Astrocyte (in vitro differentiated cells and primary cell): ENCODE measurements at regions not wholly inside any gene's neighbourhood (a gene's known extent, or its start where the extent isn't known, plus 50 kb on each side); places are given as distances from the start of the nearest gene placed in this dataset.

Experiments
- DNase-seq: peaks from one replicate; pipeline ENCODE4 v3.0.0-alpha.2; 2010; ENCODE audit warnings: low read depth
- FAIRE-seq: peaks from 2 replicates; lab custom pipeline; 2011; peaks lifted over from hg19 to GRCh38; lab: Jason Lieb, UNC
- H2AFZ ChIP-seq: 2 replicates; pipeline ENCODE4 v1.6.0; 2012; ENCODE audit warnings: low read depth, low read length, inconsistent platforms
- H3K27ac ChIP-seq: 2 replicates; pipeline ENCODE4 v1.5.1; 2011; ENCODE audit warnings: low read depth, low read length, inconsistent platforms
- H3K27me3 ChIP-seq: 2 replicates; pipeline ENCODE4 v1.6.0; 2011; ENCODE audit warnings: low read length, inconsistent platforms; ENCODE audit not compliant: insufficient read depth
- H3K36me3 ChIP-seq: 2 replicates; pipeline ENCODE4 v1.5.1; 2011; ENCODE audit warnings: low read length, inconsistent platforms; ENCODE audit not compliant: insufficient read depth
- H3K4me1 ChIP-seq: 2 replicates; pipeline ENCODE4 v1.5.1; 2011; ENCODE audit warnings: low read length, inconsistent platforms; ENCODE audit not compliant: insufficient read depth
- H3K4me2 ChIP-seq: 2 replicates; pipeline ENCODE4 v1.6.0; 2012; ENCODE audit warnings: low read length, inconsistent platforms
- H3K4me3 ChIP-seq: 2 replicates; pipeline ENCODE4 v1.5.1; 2011; ENCODE audit warnings: low read depth, mild to moderate bottlenecking, low read length, inconsistent platforms; ENCODE audit not compliant: insufficient read depth
- H3K79me2 ChIP-seq: 2 replicates; pipeline ENCODE4 v1.6.0; 2012; ENCODE audit warnings: mild to moderate bottlenecking, low read length, inconsistent platforms; ENCODE audit not compliant: insufficient read depth
- H3K9ac ChIP-seq: 2 replicates; pipeline ENCODE4 v1.6.0; 2012; ENCODE audit warnings: mild to moderate bottlenecking, low read length, inconsistent platforms
- H3K9me3 ChIP-seq: 2 replicates; pipeline ENCODE4 v1.5.1; 2012; ENCODE audit warnings: low read depth, mild to moderate bottlenecking, low read length, inconsistent platforms; ENCODE audit not compliant: insufficient read depth
- H4K20me1 ChIP-seq: 2 replicates; pipeline ENCODE4 v1.6.0; 2012; ENCODE audit warnings: low read length, inconsistent platforms; ENCODE audit not compliant: insufficient read depth
- H3K27ac Mint-ChIP-seq: one replicate; pipeline ENCODE4 v1.8.0; 2021; ENCODE audit warnings: mild to moderate bottlenecking, mixed read lengths; ENCODE audit not compliant: unreplicated experiment
- H3K27me3 Mint-ChIP-seq: one replicate; pipeline ENCODE4 v1.8.0; 2021; ENCODE audit warnings: low read depth, mixed read lengths; ENCODE audit not compliant: unreplicated experiment
- H3K36me3 Mint-ChIP-seq: one replicate; pipeline ENCODE4 v1.8.0; 2021; ENCODE audit warnings: low read depth, mixed read lengths; ENCODE audit not compliant: unreplicated experiment
- H3K4me1 Mint-ChIP-seq: one replicate; pipeline ENCODE4 v1.8.0; 2021; ENCODE audit warnings: low read depth, mixed read lengths; ENCODE audit not compliant: unreplicated experiment
- H3K4me3 Mint-ChIP-seq: one replicate; pipeline ENCODE4 v1.8.0; 2021; ENCODE audit warnings: mild to moderate bottlenecking, moderate library complexity, mixed read lengths; ENCODE audit not compliant: unreplicated experiment
- H3K9me3 Mint-ChIP-seq: one replicate; pipeline ENCODE4 v1.8.0; 2021; ENCODE audit warnings: mild to moderate bottlenecking, mixed read lengths; ENCODE audit not compliant: unreplicated experiment
- EZH2 ChIP-seq: IDR thresholded peaks from 2 replicates; pipeline ENCODE4 v1.6.1; 2012; ENCODE audit warnings: mild to moderate bottlenecking, low read length, inconsistent platforms; ENCODE audit not compliant: insufficient read depth
- TF ChIP-seq, protein P1 (sequence below): IDR thresholded peaks from 2 replicates; pipeline ENCODE4 v1.5.1; 2011; ENCODE audit warnings: low read depth, mild to moderate bottlenecking, inconsistent platforms, low read length, moderate library complexity; ENCODE audit not compliant: insufficient read depth

DNA sequence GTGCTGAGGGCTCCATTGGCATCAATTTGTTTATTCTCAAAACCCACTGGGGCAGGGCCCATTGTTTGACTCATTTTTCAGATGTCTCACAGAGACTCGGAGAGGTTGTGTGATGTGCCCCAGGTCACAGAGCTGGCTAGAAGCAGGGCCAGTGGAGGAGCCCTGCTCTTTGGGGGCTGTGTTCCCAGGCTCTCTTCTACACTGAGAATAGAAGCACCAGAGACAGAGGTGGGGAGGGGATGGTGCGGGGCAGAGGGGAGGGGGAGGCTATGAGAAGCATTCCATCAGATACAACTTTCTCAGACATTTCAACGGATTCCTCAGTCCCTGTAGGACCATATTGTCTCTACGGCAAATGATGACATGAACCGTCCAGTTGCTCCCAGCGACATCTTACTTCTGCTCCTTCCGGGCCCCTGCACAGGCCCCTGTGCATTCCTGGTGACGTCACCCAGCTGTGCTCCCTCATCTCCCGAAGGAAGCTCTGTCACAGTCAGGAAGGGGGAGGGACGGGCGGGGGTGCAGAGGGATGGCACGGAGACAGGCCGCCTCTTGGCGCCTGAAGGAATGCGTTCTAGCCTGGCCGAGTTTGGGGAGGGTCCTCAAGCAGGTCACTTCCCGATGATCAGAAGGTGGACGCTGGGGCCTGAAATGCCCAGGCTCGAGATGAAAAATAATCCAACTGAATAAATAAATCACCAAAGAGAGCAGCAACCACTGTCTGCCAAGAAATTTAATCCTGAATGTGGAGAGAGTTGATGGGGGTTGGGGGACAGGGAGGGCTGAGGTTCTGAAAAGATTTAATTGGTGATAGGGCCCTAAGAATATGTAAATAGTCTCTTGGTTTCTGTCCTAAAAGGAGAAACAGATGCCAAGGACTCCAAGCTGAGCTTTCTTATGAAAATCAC, 114.1 kb downstream of the NOG start:
- Histone ChIP-seq H3K9me3 (no peaks in the 10 kb centered on the region), H3K27ac (no peak overlapping the region), H4K20me1 (no peaks in the 10 kb centered on the region), H3K4me1 (peaks cover 3% of the 10 kb centered on the region), H3K36me3 (no peaks in the 10 kb centered on the region), H3K4me3 (no peak overlapping the region), H3K9ac (no peak overlapping the region), H2AFZ (no peak overlapping the region), H3K79me2 (no peaks in the 10 kb centered on the region), H3K27me3 (no peaks in the 10 kb centered on the region), H3K4me2 (peak overlapping the region; percentile 38)
- Mint-ChIP-seq H3K4me1 (peaks cover 29% of the 10 kb centered on the region), H3K36me3 (no peaks in the 10 kb centered on the region), H3K27me3 (no peaks in the 10 kb centered on the region), H3K9me3 (peaks cover 2% of the 10 kb centered on the region), H3K4me3 (no peak overlapping the region), H3K27ac (peak overlapping the region; percentile 90)
- FAIRE-seq (no peak), DNase-seq (peak; percentile 43)
- TF ChIP-seq, protein P1, sequence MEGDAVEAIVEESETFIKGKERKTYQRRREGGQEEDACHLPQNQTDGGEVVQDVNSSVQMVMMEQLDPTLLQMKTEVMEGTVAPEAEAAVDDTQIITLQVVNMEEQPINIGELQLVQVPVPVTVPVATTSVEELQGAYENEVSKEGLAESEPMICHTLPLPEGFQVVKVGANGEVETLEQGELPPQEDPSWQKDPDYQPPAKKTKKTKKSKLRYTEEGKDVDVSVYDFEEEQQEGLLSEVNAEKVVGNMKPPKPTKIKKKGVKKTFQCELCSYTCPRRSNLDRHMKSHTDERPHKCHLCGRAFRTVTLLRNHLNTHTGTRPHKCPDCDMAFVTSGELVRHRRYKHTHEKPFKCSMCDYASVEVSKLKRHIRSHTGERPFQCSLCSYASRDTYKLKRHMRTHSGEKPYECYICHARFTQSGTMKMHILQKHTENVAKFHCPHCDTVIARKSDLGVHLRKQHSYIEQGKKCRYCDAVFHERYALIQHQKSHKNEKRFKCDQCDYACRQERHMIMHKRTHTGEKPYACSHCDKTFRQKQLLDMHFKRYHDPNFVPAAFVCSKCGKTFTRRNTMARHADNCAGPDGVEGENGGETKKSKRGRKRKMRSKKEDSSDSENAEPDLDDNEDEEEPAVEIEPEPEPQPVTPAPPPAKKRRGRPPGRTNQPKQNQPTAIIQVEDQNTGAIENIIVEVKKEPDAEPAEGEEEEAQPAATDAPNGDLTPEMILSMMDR: no peak
- TF ChIP-seq EZH2: no peak

GRCh38 chr17:56708220-56708558, 114.7 kb downstream of the NOG start:
- Histone ChIP-seq H2AFZ (no peak overlapping the region), H3K4me1 (peaks cover 3% of the 10 kb centered on the region), H3K4me3 (no peak overlapping the region), H3K9ac (no peak overlapping the region), H3K27me3 (no peaks in the 10 kb centered on the region), H3K4me2 (peak overlapping the region; percentile 38), H3K27ac (no peak overlapping the region), H3K36me3 (no peaks in the 10 kb centered on the region), H3K79me2 (no peaks in the 10 kb centered on the region), H4K20me1 (no peaks in the 10 kb centered on the region), H3K9me3 (no peaks in the 10 kb centered on the region)
- Mint-ChIP-seq H3K27ac (peak overlapping the region; percentile 75), H3K9me3 (peaks cover 2% of the 10 kb centered on the region), H3K36me3 (no peaks in the 10 kb centered on the region), H3K27me3 (no peaks in the 10 kb centered on the region), H3K4me1 (peaks cover 29% of the 10 kb centered on the region), H3K4me3 (peak overlapping the region; percentile 27)
- TF ChIP-seq EZH2: no peak
- TF ChIP-seq, protein P1: no peak
- no peak for FAIRE-seq
- peak; percentile 54 for DNase-seq
